H1 (cell line): ENCODE measurements at regions not wholly inside any gene's neighbourhood (a gene's known extent, or its start where the extent isn't known, plus 50 kb on each side); places are given as distances from the start of the nearest gene placed in this dataset.

Experiments used
- EGR1 ChIP-seq: IDR thresholded peaks from 2 replicates; pipeline ENCODE4 v1.6.1; 2011; ENCODE audit warnings: low read depth, low read length, borderline replicate concordance
- EZH2 ChIP-seq: fragments of 200-600 bp; sonication (generic); IDR thresholded peaks from 2 replicates; pipeline ENCODE4 v1.7.1; 2012; ENCODE audit warnings: low read depth, mild to moderate bottlenecking, moderate library complexity, low read length, inconsistent platforms; ENCODE audit not compliant: severe bottlenecking
- JUND ChIP-seq: IDR thresholded peaks from 2 replicates; pipeline ENCODE4 v1.6.1; 2011; ENCODE audit warnings: mild to moderate bottlenecking, improper control_type of control experiment, low read length

DNA sequence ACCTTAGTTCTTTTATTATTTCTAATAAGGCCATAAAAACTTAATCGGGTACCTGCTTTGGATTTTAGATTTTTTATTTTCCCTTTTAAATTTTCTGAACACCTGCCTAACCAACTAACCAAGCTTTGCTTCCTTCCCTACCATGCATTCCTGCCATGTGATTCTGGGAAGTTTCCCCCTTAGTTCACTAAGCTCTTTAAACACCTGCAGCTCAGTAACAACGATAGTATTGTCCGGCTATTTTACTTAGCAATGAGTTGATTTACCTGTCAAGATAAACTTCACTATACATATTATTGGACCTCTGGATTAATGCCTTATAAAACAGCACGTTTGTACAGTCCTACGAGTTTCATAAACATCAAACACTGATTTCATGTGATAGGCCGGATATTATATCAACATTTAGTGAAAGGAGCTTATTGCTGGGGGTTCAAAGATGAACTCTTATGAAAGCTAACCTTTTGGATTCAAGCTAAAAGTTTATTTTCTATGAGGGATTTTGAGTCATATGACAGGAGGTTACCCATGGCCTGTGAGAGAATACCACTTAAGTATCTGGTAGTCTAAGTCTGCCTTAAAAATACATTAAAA is 81.0 kb upstream of the STARD13 start:
- TF ChIP-seq JUND (no peak), EGR1 (no peak), EZH2 (no peak)
